GM18907 (cell line): ENCODE measurements at regions not wholly inside any gene's neighbourhood (a gene's known extent, or its start where the extent isn't known, plus 50 kb on each side); places are given as distances from the start of the nearest gene placed in this dataset.

Experiments used
- ATAC-seq: cut with Tn5 transposase; IDR thresholded peaks from one replicate; pipeline ENCODE4 v1.9.1; 2021; ENCODE audit warnings: mild to moderate bottlenecking, moderate library complexity; ENCODE audit not compliant: unreplicated experiment

- ATAC-seq: peak; percentile 30
Observed at GRCh38 chr2:155218292-155218924, 519.9 kb downstream of the KCNJ3 start.

DNA sequence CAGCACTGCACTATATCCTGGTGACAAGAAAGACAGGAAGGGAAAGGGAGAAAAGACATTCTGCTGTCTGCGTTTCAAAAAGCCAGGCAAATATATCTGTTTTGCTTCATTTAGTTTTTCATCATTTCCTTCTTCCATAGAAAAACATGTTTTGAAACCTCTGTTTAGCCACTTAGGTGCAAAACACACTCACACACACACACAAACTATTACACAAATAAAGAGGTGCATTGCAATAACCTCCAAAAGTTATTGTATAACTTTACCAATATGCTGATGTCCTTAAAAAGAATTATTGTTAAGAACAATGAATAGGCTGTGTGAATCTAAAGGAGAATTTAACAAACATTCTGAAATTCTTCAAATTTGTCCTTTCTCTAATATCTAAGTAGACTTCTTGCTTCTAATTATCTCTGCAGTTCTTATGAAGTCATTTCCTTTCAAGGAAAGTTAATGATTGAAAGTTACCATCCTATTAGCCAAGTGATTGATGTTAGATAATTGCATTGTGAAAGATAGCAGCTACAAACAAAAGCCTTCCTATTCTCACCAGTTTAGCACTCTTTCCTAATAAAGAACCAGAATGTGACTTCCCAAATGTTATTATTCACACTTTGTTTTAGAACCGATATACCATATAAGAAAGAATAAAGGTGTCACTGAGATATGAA is 516.7 kb downstream of the KCNJ3 start:
- peak; percentile 55 for ATAC-seq

DNA sequence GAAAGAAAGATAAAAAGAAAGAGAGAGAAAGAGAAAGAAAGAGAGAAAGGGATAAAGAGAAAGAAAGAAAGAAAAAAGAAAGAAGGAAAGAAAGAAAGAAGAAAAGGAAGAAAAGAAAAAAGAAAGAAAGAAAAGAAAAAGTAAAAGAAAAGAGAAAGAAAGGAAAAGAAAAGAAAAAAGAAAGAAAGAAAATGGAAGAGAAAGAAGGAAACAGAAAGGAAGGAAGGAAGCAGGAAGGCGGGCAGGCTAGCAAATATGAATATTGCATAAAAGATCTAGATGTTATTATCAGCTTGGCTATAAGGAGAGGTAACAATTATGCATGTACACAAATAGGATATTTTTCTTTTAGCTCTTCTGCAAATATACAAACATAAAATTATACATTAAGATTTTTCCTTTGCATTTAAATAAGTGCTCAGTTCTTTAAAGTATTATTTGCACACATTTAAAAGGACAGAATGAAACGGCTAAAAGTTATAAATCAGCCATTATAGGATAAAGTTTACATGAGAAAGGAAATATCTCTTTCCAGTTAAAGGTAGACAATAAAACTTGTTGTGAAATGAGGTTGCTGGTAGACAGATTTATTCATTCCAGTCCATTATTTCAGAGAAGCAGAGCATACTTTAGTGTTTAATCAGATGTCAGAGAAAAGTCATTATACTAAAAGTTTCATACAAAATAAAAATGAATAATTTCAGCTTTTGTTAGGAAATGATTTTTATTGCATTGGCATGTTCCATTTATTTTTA is 511.4 kb downstream of the KCNJ3 start:
- no peak for ATAC-seq

GRCh38 chr2:155203178-155203577 is 504.7 kb downstream of the KCNJ3 start:
- ATAC-seq: no peak

DNA sequence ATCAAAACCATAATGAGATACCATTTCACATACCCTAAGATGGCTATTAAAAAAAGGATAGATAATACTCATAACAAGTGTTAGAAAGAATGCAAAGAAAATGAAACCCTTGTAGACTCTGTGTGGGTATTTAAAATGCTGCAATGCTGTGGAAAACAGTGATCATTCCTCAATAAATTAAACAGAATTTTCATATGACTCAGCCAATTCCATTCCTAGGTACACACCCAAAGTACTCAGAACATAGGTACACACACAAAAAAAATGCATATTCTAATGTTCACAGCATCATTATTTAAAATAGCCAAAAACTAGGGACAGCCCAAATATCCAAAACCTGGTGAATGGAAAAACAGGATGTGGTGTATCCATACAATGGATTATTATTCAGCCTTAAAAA is 502.3 kb downstream of the KCNJ3 start:
- ATAC-seq: no peak

DNA sequence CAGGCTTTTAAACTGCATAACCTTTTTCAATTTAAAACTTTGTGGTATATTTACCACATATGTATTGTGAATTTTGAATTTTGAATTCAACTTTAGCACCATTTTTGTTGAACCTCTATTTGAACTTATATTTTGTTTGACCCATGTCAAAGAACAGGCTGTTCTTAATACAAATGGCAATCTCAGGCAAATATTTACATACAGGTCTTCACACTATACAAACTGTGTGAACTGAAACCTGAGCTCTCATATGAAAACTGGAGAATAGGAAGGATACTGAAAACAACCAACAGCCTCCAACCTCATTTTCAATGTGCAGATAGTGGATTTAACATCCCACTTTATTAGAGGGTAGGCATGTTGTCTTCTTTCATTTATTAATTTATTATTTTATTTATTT is 491.8 kb downstream of the KCNJ3 start:
- ATAC-seq: no peak

- no peak for ATAC-seq
Observed at GRCh38 chr2:155178921-155179320, 480.4 kb downstream of the KCNJ3 start.

DNA sequence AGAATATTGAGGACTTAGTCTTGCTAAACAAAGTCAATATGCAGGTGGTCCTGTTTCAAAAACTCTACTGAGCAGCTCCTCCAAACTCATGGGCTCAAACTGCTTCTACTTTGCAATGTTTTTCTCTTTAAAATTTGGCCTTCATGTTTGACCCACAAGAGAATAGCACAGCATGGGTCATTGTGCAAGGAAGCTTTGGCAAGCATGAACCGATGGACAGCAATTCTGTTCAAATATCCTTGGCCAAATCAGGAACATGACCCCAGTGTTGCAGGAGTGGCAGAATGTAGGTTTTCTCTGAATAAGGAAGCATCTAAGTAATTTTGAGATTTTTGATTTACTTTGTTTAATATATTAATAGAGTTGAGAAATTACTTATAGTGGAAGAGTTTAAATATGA is 477.9 kb downstream of the KCNJ3 start:
- ATAC-seq: no peak

GRCh38 chr2:155169317-155169716 is 470.8 kb downstream of the KCNJ3 start:
- no peak for ATAC-seq

DNA sequence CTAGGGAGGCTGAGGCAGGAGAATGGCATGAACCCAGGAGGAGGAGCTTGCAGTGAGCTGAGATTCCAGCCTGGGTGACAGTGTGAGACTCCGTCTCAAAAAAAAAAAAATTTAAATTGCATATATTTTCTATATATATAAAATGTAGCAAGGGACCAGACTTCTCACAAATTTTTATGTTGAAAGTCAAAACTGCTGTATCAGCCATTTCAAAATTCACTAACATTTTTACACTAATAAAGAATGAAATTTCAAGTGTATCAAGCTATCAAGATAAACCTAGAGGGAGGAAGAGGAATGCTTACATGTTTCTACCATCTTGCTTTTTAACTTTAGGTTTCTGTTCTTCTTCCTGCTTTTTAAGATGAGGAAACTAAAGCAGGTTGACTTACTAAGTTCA is 464.0 kb downstream of the KCNJ3 start:
- ATAC-seq: no peak

- ATAC-seq: no peak
Observed at GRCh38 chr2:155161314-155161713, 462.8 kb downstream of the KCNJ3 start.

- ATAC-seq: no peak
Observed at GRCh38 chr2:155157711-155158110, 459.2 kb downstream of the KCNJ3 start.

DNA sequence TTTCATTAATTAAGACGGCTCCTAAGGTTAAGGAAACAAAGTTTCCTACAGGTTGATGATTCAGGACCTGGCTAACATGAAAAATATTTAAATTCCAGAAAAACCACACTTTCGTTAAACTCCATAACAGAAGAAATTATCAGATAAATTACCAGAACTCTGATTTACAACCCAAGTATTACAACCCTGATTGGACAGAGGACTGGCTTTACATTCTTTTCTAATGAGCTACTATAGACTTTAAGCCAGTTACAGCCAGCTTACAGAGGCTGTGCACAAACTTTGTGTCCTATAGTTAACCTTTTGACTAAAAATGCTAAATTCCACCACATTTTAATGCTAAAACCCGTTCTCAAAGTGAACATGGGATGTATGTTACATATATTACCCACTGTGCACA is 458.6 kb downstream of the KCNJ3 start:
- no peak for ATAC-seq

GRCh38 chr2:155151945-155152344 is 453.4 kb downstream of the KCNJ3 start:
- ATAC-seq: no peak

- ATAC-seq: no peak
Observed at GRCh38 chr2:155151472-155151871, 453.0 kb downstream of the KCNJ3 start.

DNA sequence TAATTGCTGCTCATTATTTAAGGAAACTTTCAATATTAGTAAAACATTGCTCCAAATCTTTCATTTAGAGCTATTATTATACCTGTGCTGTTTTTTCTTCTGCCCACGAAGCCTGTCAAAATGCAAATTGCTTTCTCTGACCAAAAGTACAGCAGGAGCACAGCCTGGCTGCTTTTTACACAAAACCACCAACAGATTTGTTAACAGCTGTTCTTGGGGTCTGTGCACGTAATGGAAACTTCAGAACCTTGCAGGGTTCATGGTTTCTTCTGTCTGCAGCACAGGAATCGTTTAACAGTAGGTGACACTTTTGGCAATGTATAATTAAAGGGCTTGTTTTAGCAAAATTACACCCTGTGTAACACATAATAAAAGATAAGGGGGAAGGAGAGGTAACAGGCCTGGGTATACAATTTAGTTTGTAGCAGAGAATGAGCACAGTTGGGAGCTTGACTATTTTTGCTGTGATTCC is 447.3 kb downstream of the KCNJ3 start:
- ATAC-seq: peak; percentile 99

DNA sequence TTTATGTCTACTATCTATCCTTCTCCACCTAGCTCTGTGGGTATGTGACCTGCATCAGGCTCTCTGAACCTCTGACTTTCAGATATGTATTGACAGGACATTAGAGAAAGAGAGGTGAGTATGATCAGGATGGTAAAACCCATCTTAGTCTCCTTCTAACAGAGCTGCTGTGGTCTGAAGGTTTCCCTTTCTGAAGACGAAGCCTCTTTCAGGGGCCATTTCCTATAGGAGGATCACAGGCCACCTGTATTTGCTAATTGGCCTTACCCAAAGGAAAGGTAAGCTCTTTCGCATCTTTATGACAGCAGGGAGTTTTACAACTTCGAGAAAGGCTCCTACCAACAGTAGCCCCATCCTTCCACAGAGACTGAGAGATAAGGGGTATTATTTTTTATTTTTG is 442.9 kb downstream of the KCNJ3 start:
- ATAC-seq: no peak

GRCh38 chr2:155125585-155126230 is 427.2 kb downstream of the KCNJ3 start:
- no peak for ATAC-seq

DNA sequence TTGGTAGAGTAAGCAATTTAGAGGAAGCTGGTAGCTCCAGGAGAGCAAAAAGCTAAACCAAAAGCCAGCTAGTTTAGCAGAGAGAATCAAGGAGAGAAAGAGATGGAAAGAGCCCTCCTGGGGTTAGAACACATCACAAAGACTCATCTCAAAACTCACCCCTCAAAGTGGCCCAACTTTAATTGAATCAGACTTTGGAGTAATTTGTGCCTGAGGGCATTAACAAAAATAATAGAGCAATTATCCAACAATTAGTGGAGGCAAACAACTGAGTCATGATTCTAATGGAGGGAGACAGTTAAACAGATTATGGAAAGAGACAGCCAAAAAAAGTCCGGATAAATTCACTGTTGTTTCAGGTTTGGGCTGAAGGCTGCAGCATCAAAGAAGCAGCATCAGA is 417.4 kb downstream of the KCNJ3 start:
- no peak for ATAC-seq

DNA sequence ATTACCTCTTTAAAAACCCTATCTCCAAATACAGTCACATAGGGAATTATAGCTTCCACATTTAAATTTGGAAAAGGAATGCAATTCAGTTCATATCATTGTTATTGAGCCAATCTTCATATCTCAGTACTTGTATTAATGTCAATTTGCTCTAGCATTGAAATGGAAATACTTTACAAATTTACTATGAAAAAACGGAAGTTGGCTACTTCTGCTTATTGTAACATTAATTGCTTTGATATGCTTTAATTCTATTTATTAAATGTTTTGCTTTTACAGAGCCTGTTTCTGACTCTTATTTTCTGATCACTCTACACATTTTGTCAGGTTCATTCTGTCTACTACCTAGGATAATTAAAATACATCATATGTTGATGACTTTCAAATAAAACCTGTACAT is 412.6 kb downstream of the KCNJ3 start:
- ATAC-seq: no peak

- no peak for ATAC-seq
Observed at GRCh38 chr2:155109527-155109926, 411.0 kb downstream of the KCNJ3 start.

DNA sequence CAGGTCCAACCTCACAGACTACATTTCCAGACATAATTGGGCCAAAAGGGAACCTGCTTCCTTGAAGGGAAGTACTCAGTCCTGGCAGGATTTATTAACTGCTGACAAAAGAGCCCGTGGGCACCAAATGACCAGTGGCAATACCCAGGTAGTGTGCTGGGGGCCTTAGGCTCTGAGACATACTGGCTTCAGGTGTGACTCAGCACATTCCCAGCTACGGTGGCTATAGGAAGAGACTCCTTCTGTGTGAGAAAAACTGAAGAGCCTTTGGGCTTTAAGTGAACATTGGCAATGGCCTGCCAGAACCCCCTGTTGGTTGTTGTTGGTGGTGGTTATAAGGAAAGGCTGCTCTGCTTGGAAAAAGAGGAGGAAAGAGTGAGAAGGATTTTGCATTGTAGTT is 401.8 kb downstream of the KCNJ3 start:
- ATAC-seq: no peak
